Neural cell (in vitro differentiated cells): ENCODE measurements at regions not wholly inside any gene's neighbourhood (a gene's known extent, or its start where the extent isn't known, plus 50 kb on each side); places are given as distances from the start of the nearest gene placed in this dataset.

Source experiments
- EP300 ChIP-seq: fragments of 450-650 bp; conservative IDR thresholded peaks from 2 replicates; pipeline ENCODE4 v1.6.1; 2014; ENCODE audit warnings: antibody characterized with exemption, mild to moderate bottlenecking, moderate library complexity; ENCODE audit not compliant: poor library complexity, severe bottlenecking
- EZH2 ChIP-seq: fragments of 200-600, 300-800 bp; shearing (Covaris generic), sonication (generic); IDR thresholded peaks from 2 replicates; pipeline ENCODE4 v1.6.1; 2014; ENCODE audit warnings: antibody characterized with exemption, low read length, borderline replicate concordance, mild to moderate bottlenecking; ENCODE audit not compliant: insufficient read depth, poor library complexity, severe bottlenecking
- MXI1 ChIP-seq: fragments of 450-650 bp; conservative IDR thresholded peaks from 2 replicates; pipeline ENCODE4 v1.6.1; 2014; ENCODE audit warnings: antibody characterized with exemption, mild to moderate bottlenecking; ENCODE audit not compliant: poor library complexity, severe bottlenecking
- POLR2AphosphoS5 ChIP-seq: IDR thresholded peaks from 2 replicates; pipeline ENCODE4 v1.6.1; 2012
- RAD21 ChIP-seq: fragments of 450-650 bp; conservative IDR thresholded peaks from 2 replicates; pipeline ENCODE4 v1.6.1; 2014; ENCODE audit warnings: antibody characterized with exemption, mild to moderate bottlenecking, moderate library complexity
- SMC3 ChIP-seq: fragments of 450-650 bp; conservative IDR thresholded peaks from 2 replicates; pipeline ENCODE4 v1.6.1; 2014; ENCODE audit warnings: antibody characterized with exemption, mild to moderate bottlenecking, moderate library complexity; ENCODE audit not compliant: poor library complexity
- TAF1 ChIP-seq: IDR thresholded peaks from 2 replicates; pipeline ENCODE4 v1.6.1; 2012; ENCODE audit warnings: low read depth
- TF ChIP-seq, protein P1 (sequence below): fragments of 450-650 bp; IDR thresholded peaks from 2 replicates; pipeline ENCODE4 v1.5.1; 2014; ENCODE audit warnings: antibody characterized with exemption, mild to moderate bottlenecking, moderate library complexity; ENCODE audit not compliant: poor library complexity, severe bottlenecking
- TF ChIP-seq, protein P2 (sequence below): IDR thresholded peaks from 2 replicates; pipeline ENCODE4 v1.6.1; 2012; ENCODE audit warnings: borderline replicate concordance

- TF ChIP-seq, protein P1, sequence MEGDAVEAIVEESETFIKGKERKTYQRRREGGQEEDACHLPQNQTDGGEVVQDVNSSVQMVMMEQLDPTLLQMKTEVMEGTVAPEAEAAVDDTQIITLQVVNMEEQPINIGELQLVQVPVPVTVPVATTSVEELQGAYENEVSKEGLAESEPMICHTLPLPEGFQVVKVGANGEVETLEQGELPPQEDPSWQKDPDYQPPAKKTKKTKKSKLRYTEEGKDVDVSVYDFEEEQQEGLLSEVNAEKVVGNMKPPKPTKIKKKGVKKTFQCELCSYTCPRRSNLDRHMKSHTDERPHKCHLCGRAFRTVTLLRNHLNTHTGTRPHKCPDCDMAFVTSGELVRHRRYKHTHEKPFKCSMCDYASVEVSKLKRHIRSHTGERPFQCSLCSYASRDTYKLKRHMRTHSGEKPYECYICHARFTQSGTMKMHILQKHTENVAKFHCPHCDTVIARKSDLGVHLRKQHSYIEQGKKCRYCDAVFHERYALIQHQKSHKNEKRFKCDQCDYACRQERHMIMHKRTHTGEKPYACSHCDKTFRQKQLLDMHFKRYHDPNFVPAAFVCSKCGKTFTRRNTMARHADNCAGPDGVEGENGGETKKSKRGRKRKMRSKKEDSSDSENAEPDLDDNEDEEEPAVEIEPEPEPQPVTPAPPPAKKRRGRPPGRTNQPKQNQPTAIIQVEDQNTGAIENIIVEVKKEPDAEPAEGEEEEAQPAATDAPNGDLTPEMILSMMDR, result no peak
- TF ChIP-seq EP300 (no peak), EZH2 (no peak), RAD21 (no peak), TAF1 (no peak), MXI1 (no peak), POLR2AphosphoS5 (no peak), SMC3 (no peak)
- TF ChIP-seq, protein P2, sequence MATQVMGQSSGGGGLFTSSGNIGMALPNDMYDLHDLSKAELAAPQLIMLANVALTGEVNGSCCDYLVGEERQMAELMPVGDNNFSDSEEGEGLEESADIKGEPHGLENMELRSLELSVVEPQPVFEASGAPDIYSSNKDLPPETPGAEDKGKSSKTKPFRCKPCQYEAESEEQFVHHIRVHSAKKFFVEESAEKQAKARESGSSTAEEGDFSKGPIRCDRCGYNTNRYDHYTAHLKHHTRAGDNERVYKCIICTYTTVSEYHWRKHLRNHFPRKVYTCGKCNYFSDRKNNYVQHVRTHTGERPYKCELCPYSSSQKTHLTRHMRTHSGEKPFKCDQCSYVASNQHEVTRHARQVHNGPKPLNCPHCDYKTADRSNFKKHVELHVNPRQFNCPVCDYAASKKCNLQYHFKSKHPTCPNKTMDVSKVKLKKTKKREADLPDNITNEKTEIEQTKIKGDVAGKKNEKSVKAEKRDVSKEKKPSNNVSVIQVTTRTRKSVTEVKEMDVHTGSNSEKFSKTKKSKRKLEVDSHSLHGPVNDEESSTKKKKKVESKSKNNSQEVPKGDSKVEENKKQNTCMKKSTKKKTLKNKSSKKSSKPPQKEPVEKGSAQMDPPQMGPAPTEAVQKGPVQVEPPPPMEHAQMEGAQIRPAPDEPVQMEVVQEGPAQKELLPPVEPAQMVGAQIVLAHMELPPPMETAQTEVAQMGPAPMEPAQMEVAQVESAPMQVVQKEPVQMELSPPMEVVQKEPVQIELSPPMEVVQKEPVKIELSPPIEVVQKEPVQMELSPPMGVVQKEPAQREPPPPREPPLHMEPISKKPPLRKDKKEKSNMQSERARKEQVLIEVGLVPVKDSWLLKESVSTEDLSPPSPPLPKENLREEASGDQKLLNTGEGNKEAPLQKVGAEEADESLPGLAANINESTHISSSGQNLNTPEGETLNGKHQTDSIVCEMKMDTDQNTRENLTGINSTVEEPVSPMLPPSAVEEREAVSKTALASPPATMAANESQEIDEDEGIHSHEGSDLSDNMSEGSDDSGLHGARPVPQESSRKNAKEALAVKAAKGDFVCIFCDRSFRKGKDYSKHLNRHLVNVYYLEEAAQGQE, result no peak
These were observed 368.8 kb downstream of the ALG10 start for GRCh38 chr12:34390846-34391700.
